ENCODE measurements at regions not wholly inside any gene's neighbourhood (a gene's known extent, or its start where the extent isn't known, plus 50 kb on each side); places are given as distances from the start of the nearest gene placed in this dataset.

DNA sequence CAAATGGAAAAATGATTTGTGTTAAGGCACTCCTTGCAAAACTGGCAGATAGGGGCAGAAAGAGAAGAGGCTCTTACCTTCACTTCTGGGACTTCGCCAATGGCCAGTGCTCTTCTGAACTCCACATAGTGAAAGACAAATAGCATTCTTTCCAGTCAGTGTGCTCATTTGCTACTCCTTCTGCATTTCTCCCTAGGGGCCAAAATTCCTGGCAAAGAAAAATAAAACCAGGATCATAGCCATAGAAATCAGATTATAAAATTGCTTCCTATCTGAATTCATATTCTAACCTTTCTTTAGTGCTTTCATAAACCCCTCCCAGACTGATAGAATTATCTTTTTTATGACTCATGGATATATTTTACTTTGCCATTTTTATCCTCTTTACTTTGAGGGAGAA is 56.9 kb upstream of the PELI1 start:
- TF ChIP-seq, protein P1, sequence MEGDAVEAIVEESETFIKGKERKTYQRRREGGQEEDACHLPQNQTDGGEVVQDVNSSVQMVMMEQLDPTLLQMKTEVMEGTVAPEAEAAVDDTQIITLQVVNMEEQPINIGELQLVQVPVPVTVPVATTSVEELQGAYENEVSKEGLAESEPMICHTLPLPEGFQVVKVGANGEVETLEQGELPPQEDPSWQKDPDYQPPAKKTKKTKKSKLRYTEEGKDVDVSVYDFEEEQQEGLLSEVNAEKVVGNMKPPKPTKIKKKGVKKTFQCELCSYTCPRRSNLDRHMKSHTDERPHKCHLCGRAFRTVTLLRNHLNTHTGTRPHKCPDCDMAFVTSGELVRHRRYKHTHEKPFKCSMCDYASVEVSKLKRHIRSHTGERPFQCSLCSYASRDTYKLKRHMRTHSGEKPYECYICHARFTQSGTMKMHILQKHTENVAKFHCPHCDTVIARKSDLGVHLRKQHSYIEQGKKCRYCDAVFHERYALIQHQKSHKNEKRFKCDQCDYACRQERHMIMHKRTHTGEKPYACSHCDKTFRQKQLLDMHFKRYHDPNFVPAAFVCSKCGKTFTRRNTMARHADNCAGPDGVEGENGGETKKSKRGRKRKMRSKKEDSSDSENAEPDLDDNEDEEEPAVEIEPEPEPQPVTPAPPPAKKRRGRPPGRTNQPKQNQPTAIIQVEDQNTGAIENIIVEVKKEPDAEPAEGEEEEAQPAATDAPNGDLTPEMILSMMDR (IDR thresholded peaks at IDR 0.05): no peak
- TF ChIP-seq POLR2A (IDR thresholded peaks at IDR 0.05): no peak
- no peak for TF ChIP-seq EP300 (IDR thresholded peaks at IDR 0.05; ENCODE audit: low read depth)
- no peak for TF ChIP-seq POLR2AphosphoS5 (IDR thresholded peaks at IDR 0.05)
